H9 (cell line): ENCODE measurements at regions not wholly inside any gene's neighbourhood (a gene's known extent, or its start where the extent isn't known, plus 50 kb on each side); places are given as distances from the start of the nearest gene placed in this dataset.

ENCODE experiments used
- DNase-seq: peaks from one replicate; pipeline ENCODE4 v3.0.0-alpha.2; 2017
- H2AFZ ChIP-seq: one replicate; pipeline ENCODE4 v1.6.1; 2013; ENCODE audit warnings: mild to moderate bottlenecking, low read length, control low read depth, moderate library complexity
- H2AK5ac ChIP-seq: 2 replicates; pipeline ENCODE4 v1.6.1; 2013; ENCODE audit warnings: low read length, control low read depth, mixed read lengths; ENCODE audit not compliant: insufficient read length
- H2BK120ac ChIP-seq: one replicate; pipeline ENCODE4 v1.6.1; 2013; ENCODE audit warnings: low read depth, mild to moderate bottlenecking, low read length, control low read depth, inconsistent platforms; ENCODE audit not compliant: poor library complexity, severe bottlenecking
- H2BK12ac ChIP-seq: 2 replicates; pipeline ENCODE4 v1.6.1; 2013; ENCODE audit warnings: low read length, control low read depth, mixed read lengths, low read depth; ENCODE audit not compliant: insufficient read length
- H2BK15ac ChIP-seq: 2 replicates; pipeline ENCODE4 v1.6.1; 2013; ENCODE audit warnings: low read depth, low read length, control low read depth
- H2BK20ac ChIP-seq: one replicate; pipeline ENCODE4 v1.6.1; 2013; ENCODE audit warnings: low read depth, mild to moderate bottlenecking, low read length, control low read depth, inconsistent platforms; ENCODE audit not compliant: poor library complexity, severe bottlenecking
- H2BK5ac ChIP-seq: 2 replicates; pipeline ENCODE4 v1.6.1; 2013; ENCODE audit warnings: low read length, control low read depth, mixed read lengths; ENCODE audit not compliant: insufficient read length
- H3K14ac ChIP-seq: 2 replicates; pipeline ENCODE4 v1.6.1; 2013; ENCODE audit warnings: low read length, control low read depth; ENCODE audit not compliant: insufficient read depth
- H3K18ac ChIP-seq: 2 replicates; pipeline ENCODE4 v1.6.1; 2013; ENCODE audit warnings: low read depth, mild to moderate bottlenecking, mixed read lengths, low read length, control low read depth; ENCODE audit not compliant: insufficient read length
- H3K23ac ChIP-seq: 2 replicates; pipeline ENCODE4 v1.6.1; 2013; ENCODE audit warnings: low read length, control low read depth, mixed read lengths, low read depth; ENCODE audit not compliant: insufficient read length
- H3K23me2 ChIP-seq: 2 replicates; pipeline ENCODE4 v1.6.1; 2013; ENCODE audit warnings: low read depth, mild to moderate bottlenecking, mixed read lengths, low read length, control low read depth; ENCODE audit not compliant: insufficient read length, poor library complexity, severe bottlenecking
- H3K27ac ChIP-seq: 2 replicates; pipeline ENCODE4 v1.5.1; 2013; ENCODE audit warnings: low read length, control low read depth, mixed read lengths, low read depth; ENCODE audit not compliant: insufficient read length
- H3K27me3 ChIP-seq: 2 replicates; pipeline ENCODE4 v1.6.1; 2013; ENCODE audit warnings: low read length, control low read depth, inconsistent platforms; ENCODE audit not compliant: insufficient read depth
- H3K4ac ChIP-seq: 2 replicates; pipeline ENCODE4 v1.6.1; 2013; ENCODE audit warnings: low read depth, mild to moderate bottlenecking, control low read depth, inconsistent platforms, low read length, moderate library complexity
- H3K4me1 ChIP-seq: 2 replicates; pipeline ENCODE4 v1.6.1; 2013; ENCODE audit warnings: low read length, control low read depth, inconsistent platforms; ENCODE audit not compliant: insufficient read depth
- H3K4me2 ChIP-seq: 2 replicates; pipeline ENCODE4 v1.6.1; 2013; ENCODE audit warnings: low read length, control low read depth, mixed read lengths; ENCODE audit not compliant: insufficient read length, insufficient read depth
- H3K56ac ChIP-seq: 2 replicates; pipeline ENCODE4 v1.6.1; 2013; ENCODE audit warnings: low read depth, mild to moderate bottlenecking, mixed read lengths, low read length, control low read depth; ENCODE audit not compliant: insufficient read length
- H3K79me1 ChIP-seq: 2 replicates; pipeline ENCODE4 v1.6.1; 2013; ENCODE audit warnings: low read depth, mild to moderate bottlenecking, moderate library complexity, low read length, control low read depth, inconsistent platforms; ENCODE audit not compliant: insufficient read depth, poor library complexity, severe bottlenecking
- H3K79me2 ChIP-seq: 2 replicates; pipeline ENCODE4 v1.6.1; 2013; ENCODE audit warnings: low read length, control low read depth, inconsistent platforms; ENCODE audit not compliant: insufficient read depth
- H3K9ac ChIP-seq: 2 replicates; pipeline ENCODE4 v1.6.1; 2013; ENCODE audit warnings: low read length, control low read depth, mixed read lengths; ENCODE audit not compliant: insufficient read length; ENCODE audit errors: extremely low read depth
- H3K9me3 ChIP-seq: one replicate; pipeline ENCODE4 v1.6.1; 2013; ENCODE audit warnings: low read depth, low read length, inconsistent platforms; ENCODE audit not compliant: control insufficient read depth
- H3T11ph ChIP-seq: one replicate; pipeline ENCODE4 v1.6.1; 2013; ENCODE audit warnings: mild to moderate bottlenecking, low read length, control low read depth, inconsistent platforms
- H4K20me1 ChIP-seq: one replicate; pipeline ENCODE4 v1.6.1; 2013; ENCODE audit not compliant: control insufficient read depth, insufficient read length, insufficient read depth
- H4K5ac ChIP-seq: 2 replicates; pipeline ENCODE4 v1.6.1; 2013; ENCODE audit warnings: low read depth, mild to moderate bottlenecking, mixed read lengths, low read length, control low read depth; ENCODE audit not compliant: insufficient read length
- H4K8ac ChIP-seq: replicated peaks from 2 replicates; pipeline ENCODE4 v1.6.1; 2013; ENCODE audit warnings: low read length, control low read depth, mixed read lengths, low read depth; ENCODE audit not compliant: insufficient read length
- H4K91ac ChIP-seq: 2 replicates; pipeline ENCODE4 v1.6.1; 2013; ENCODE audit warnings: low read depth, mild to moderate bottlenecking, moderate library complexity, mixed read lengths, low read length, control low read depth; ENCODE audit not compliant: insufficient read length
- H3K27ac Mint-ChIP-seq, 3 experiments: 2 replicates in 2 of 3; 3 replicates in 1 of 3; pipeline ENCODE4 v1.8.0; 2020 to 2021; ENCODE audit warnings: mixed read lengths in 3 of 3, mild to moderate bottlenecking in 1 of 3, moderate library complexity in 1 of 3
- H3K27me3 Mint-ChIP-seq: 2 replicates; pipeline ENCODE4 v1.8.0; 2021; ENCODE audit warnings: low read depth, mild to moderate bottlenecking, moderate library complexity, mixed read lengths
- H3K36me3 Mint-ChIP-seq, 3 experiments: 2 replicates in 2 of 3; 3 replicates in 1 of 3; pipeline ENCODE4 v1.8.0; 2020 to 2021; ENCODE audit warnings: low read depth in 3 of 3, mixed read lengths in 3 of 3; ENCODE audit not compliant: insufficient read depth in 1 of 3
- H3K4me1 Mint-ChIP-seq, 2 experiments: 2 replicates each; pipeline ENCODE4 v1.8.0; 2020; ENCODE audit warnings: mixed read lengths in 2 of 2
- H3K4me3 Mint-ChIP-seq, 2 experiments: 2 replicates in 1 of 2; 3 replicates in 1 of 2; pipeline ENCODE4 v1.8.0; 2020 to 2021; ENCODE audit warnings: mild to moderate bottlenecking in 2 of 2, mixed read lengths in 2 of 2, moderate library complexity in 1 of 2
- H3K9me3 Mint-ChIP-seq, 2 experiments: 2 replicates in 1 of 2; 3 replicates in 1 of 2; pipeline ENCODE4 v1.8.0; 2020; ENCODE audit warnings: mild to moderate bottlenecking in 2 of 2, mixed read lengths in 2 of 2, moderate library complexity in 1 of 2
- WGBS: extraction: QIAGEN DNeasy Blood & Tissue Kit; methylation state at CpG from one replicate; pipeline ENCODE4 v1.1.7; 2013; ENCODE audit warnings: missing lambda C conversion rate, low lambda C conversion rate, mixed read lengths; ENCODE audit not compliant: insufficient read length; ENCODE audit errors: extremely low coverage; 5-methylcytosine and 5-hydroxymethylcytosine counted together
- TF ChIP-seq, protein P1 (sequence below): fragments of 200-600 bp; sonication (generic); conservative IDR thresholded peaks from 3 replicates; pipeline ENCODE4 v1.8.0; 2021; ENCODE audit warnings: antibody characterized with exemption, mild to moderate bottlenecking

DNA sequence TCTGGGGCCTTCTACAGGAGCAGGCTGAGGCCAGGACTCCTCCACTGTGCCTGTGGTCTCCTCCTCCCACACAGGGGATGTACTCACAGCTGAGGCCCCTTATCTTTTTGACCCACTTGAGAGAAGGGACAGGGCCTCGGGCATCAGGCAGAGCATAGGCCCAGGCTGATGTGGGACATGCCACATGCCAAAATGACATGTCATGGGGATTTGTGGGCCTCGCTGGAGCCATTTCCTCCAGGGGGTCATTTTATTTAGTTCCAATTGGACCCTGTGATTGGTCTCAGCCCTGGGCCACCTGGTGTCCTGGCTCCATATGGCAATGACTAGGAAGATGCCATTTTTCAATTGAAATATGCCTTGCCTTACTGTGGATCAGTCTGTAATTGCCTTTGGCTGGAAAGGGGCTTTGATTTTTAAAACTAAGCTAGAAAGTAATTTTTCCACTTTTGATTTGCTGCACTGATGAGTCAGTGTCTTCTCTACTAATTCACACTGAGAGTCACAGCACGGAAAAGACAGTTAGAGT lies 171.1 kb upstream of the NAV2 start:
- Histone ChIP-seq H3K27me3 (no peaks in the 10 kb centered on the region), H2BK5ac (no peak overlapping the region), H3K9ac (no peak overlapping the region), H3K18ac (no peak overlapping the region), H2BK15ac (no peak overlapping the region), H3K14ac (no peak overlapping the region), H3K56ac (no peak overlapping the region), H2AK5ac (no peak overlapping the region), H3K23ac (no peak overlapping the region), H2BK20ac (no peak overlapping the region), H3K79me1 (no peaks in the 10 kb centered on the region), H2AFZ (no peak overlapping the region), H3K23me2 (no peaks in the 10 kb centered on the region), H2BK120ac (no peak overlapping the region), H3T11ph (no peak overlapping the region), H3K4me2 (no peak overlapping the region), H3K9me3 (no peaks in the 10 kb centered on the region), H4K91ac (no peak overlapping the region), H3K27ac (no peak overlapping the region), H3K4ac (no peak overlapping the region), H3K79me2 (no peaks in the 10 kb centered on the region), H4K8ac (no peak overlapping the region), H4K20me1 (no peaks in the 10 kb centered on the region), H2BK12ac (no peak overlapping the region), H3K4me1 (no peaks in the 10 kb centered on the region), H4K5ac (no peak overlapping the region)
- WGBS: no CpG with 5 or more reads among the region's 3 CpGs
- Mint-ChIP-seq H3K9me3 (no peaks in the 10 kb centered on the region), H3K27ac (no peak overlapping the region), H3K36me3 (no peaks in the 10 kb centered on the region), H3K4me3 (no peak overlapping the region), H3K4me1 (peaks cover 8% of the 10 kb centered on the region in 2 experiments), H3K27me3 (no peaks in the 10 kb centered on the region; the same call in 1 of the 2 replicates)
- TF ChIP-seq, protein P1, sequence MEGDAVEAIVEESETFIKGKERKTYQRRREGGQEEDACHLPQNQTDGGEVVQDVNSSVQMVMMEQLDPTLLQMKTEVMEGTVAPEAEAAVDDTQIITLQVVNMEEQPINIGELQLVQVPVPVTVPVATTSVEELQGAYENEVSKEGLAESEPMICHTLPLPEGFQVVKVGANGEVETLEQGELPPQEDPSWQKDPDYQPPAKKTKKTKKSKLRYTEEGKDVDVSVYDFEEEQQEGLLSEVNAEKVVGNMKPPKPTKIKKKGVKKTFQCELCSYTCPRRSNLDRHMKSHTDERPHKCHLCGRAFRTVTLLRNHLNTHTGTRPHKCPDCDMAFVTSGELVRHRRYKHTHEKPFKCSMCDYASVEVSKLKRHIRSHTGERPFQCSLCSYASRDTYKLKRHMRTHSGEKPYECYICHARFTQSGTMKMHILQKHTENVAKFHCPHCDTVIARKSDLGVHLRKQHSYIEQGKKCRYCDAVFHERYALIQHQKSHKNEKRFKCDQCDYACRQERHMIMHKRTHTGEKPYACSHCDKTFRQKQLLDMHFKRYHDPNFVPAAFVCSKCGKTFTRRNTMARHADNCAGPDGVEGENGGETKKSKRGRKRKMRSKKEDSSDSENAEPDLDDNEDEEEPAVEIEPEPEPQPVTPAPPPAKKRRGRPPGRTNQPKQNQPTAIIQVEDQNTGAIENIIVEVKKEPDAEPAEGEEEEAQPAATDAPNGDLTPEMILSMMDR: no peak
- DNase-seq: no peak
